SK-N-SH treated with all-trans-retinoic acid at 6 μM for 48 hours (cell line): ENCODE measurements at regions not wholly inside any gene's neighbourhood (a gene's known extent, or its start where the extent isn't known, plus 50 kb on each side); places are given as distances from the start of the nearest gene placed in this dataset.
"Not testable (repeated sequence)": the region's sequence is repeated elsewhere in the genome, so short reads cannot be mapped to it uniquely, and the experiment has no call there.

Experiments used
- BACH2 ChIP-seq: fragments of 250-450 bp; sonication (Bioruptor Pico); IDR thresholded peaks from 2 replicates; pipeline ENCODE4 v1.9.0; 2021; ENCODE audit warnings: mild to moderate bottlenecking, borderline replicate concordance
- CREB5 ChIP-seq: fragments of 250-450 bp; sonication (Bioruptor Pico); IDR thresholded peaks from 2 replicates; pipeline ENCODE4 v1.5.1; 2020; ENCODE audit warnings: low read depth, mild to moderate bottlenecking, moderate library complexity
- GLIS3 ChIP-seq: fragments of 250-450 bp; sonication (Bioruptor Pico); IDR thresholded peaks from 2 replicates; pipeline ENCODE4 v1.5.0; 2020; ENCODE audit warnings: mild to moderate bottlenecking, moderate library complexity
- ISL1 ChIP-seq: fragments of 250-450 bp; sonication (Bioruptor Pico); IDR thresholded peaks from 2 replicates; pipeline ENCODE4 v2.1.2; 2022; ENCODE audit warnings: mild to moderate bottlenecking, moderate library complexity
- OSR1 ChIP-seq: fragments of 250-450 bp; sonication (Bioruptor Pico); IDR thresholded peaks from 2 replicates; pipeline ENCODE4 v1.8.0; 2022; ENCODE audit warnings: moderate library complexity, mild to moderate bottlenecking, inconsistent platforms
- POU6F1 ChIP-seq: fragments of 250-450 bp; sonication (Bioruptor Pico); IDR thresholded peaks from 2 replicates; pipeline ENCODE4 v1.8.0; 2021; ENCODE audit warnings: low read depth, mild to moderate bottlenecking, moderate library complexity, borderline replicate concordance
- RARB ChIP-seq: fragments of 250-450 bp; sonication (Bioruptor Pico); IDR thresholded peaks from 2 replicates; pipeline ENCODE4 v1.8.0; 2021; ENCODE audit warnings: mild to moderate bottlenecking, moderate library complexity
- SNAI2 ChIP-seq: fragments of 250-450 bp; sonication (Bioruptor Pico); IDR thresholded peaks from 2 replicates; pipeline ENCODE4 v1.5.0; 2020; ENCODE audit warnings: mild to moderate bottlenecking, moderate library complexity
- TOX ChIP-seq: fragments of 250-450 bp; sonication (Bioruptor Pico); IDR thresholded peaks from 2 replicates; pipeline ENCODE4 v1.8.0; 2021; ENCODE audit warnings: mild to moderate bottlenecking, moderate library complexity, borderline replicate concordance
- TSHZ2 ChIP-seq: fragments of 250-450 bp; sonication (Bioruptor Pico); IDR thresholded peaks from 2 replicates; pipeline ENCODE4 v1.5.0; 2020; ENCODE audit warnings: mild to moderate bottlenecking, moderate library complexity
- ZNF565 ChIP-seq: fragments of 450-650 bp; formaldehyde crosslinking; conservative IDR thresholded peaks from 2 replicates; pipeline ENCODE4 v1.5.0; 2020; ENCODE audit warnings: low read depth, mild to moderate bottlenecking, moderate library complexity

GRCh38 chr15:70574325-70574724 lies 189.0 kb downstream of the UACA start:
- TF ChIP-seq TSHZ2 (CRISPR knock-in tag); RARB (CRISPR knock-in tag); GLIS3 (CRISPR knock-in tag); TOX (CRISPR knock-in tag); OSR1 (CRISPR knock-in tag); ISL1 (CRISPR knock-in tag); SNAI2 (CRISPR knock-in tag); BACH2 (CRISPR knock-in tag); ZNF565; POU6F1 (CRISPR knock-in tag); CREB5 (CRISPR knock-in tag): not testable (repeated sequence)
